Esophagus muscularis mucosa (tissue), 4 donors: ENCODE measurements at regions not wholly inside any gene's neighbourhood (a gene's known extent, or its start where the extent isn't known, plus 50 kb on each side); places are given as distances from the start of the nearest gene placed in this dataset.

ENCODE experiments used
- DNase-seq: peaks from one replicate; pipeline ENCODE4 v3.0.0-alpha.2; 2017; ENCODE audit errors: extremely low spot score
- H3K27ac ChIP-seq, 4 donors: fragments of 200-600 bp; sonication (generic); replicated peaks in 1 of 4; 1 replicate in 3 of 4; 2 replicates in 1 of 4; pipeline ENCODE4 v1.5.1; 2016 to 2019; ENCODE audit warnings: mild to moderate bottlenecking in 1 of 4
- H3K27me3 ChIP-seq, 4 donors: fragments of 200-600 bp; sonication (generic); one replicate each; pipeline versions ENCODE4 v1.5.1 to v1.6.0; 2016 to 2019
- H3K36me3 ChIP-seq, 4 donors: fragments of 200-600 bp; sonication (generic); one replicate each; pipeline ENCODE4 v1.5.1; 2016 to 2019
- H3K4me1 ChIP-seq, 4 donors: fragments of 200-600 bp; sonication (generic); one replicate each; pipeline ENCODE4 v1.5.1; 2016 to 2019
- H3K4me3 ChIP-seq, 4 donors: fragments of 200-600 bp; sonication (generic); 1 replicate in 2 of 4; 2 replicates in 2 of 4; pipeline ENCODE4 v1.5.1; 2016 to 2019; ENCODE audit warnings: mild to moderate bottlenecking in 4 of 4, moderate library complexity in 1 of 4
- H3K9me3 ChIP-seq, 4 donors: fragments of 200-600 bp; sonication (generic); 1 replicate in 3 of 4; 2 replicates in 1 of 4; pipeline ENCODE4 v1.5.1; 2016 to 2019
- EP300 ChIP-seq: sonication (generic); formaldehyde crosslinking; IDR thresholded peaks from one replicate; pipeline ENCODE4 v1.6.1; 2017; ENCODE audit warnings: antibody characterized with exemption
- POLR2A ChIP-seq: fragments of 450-650 bp; IDR thresholded peaks from one replicate; pipeline ENCODE4 v1.6.1; 2017; ENCODE audit warnings: antibody characterized with exemption, moderate library complexity, mild to moderate bottlenecking, low read depth
- POLR2AphosphoS5 ChIP-seq, 2 donors: sonication (generic); formaldehyde crosslinking; IDR thresholded peaks; one replicate each; pipeline ENCODE4 v1.6.1; 2017; ENCODE audit warnings: antibody characterized with exemption in 2 of 2
- WGBS: methylation state at CpG from one replicate; pipeline ENCODE4 v1.1.5; 2018; 5-methylcytosine and 5-hydroxymethylcytosine counted together
- intact Hi-C: fragments of 100-400 bp; cut with DNase I; formaldehyde crosslinking; loops from one replicate; pipeline ENCODE4 v1.15.1; 2023
- TF ChIP-seq, protein P1 (sequence below), 3 experiments: fragments of 200-600 bp in 2 of 3; fragments of 450-650 bp in 1 of 3; sonication (generic) in 2 of 3; IDR thresholded peaks; one replicate each; pipeline ENCODE4 v1.5.1; 2017 to 2019; ENCODE audit warnings: antibody characterized with exemption in 3 of 3, mild to moderate bottlenecking in 2 of 3, moderate library complexity in 1 of 3

DNA sequence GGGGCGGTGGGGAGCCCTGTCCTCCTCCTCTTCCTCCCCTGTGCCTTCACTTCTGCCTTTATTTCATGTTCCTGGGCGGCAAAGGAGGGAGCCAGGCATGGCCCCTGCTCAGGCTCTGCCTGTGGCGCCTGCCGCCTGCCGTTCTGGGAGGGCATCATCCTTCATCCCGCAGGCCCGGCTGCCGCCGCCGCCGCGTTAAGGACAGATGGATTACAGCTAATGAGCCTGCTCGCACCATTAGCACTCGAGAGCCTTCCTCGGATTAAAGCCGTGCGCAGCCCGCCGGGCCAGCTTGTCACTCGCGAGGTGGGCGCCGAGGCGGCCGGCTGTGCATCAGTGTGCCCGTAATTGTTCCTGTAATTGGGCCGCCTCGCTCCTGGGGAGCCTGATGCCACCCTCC lies 127.7 kb upstream of the GSE1 start:
- intact Hi-C loops, result no loop called here

DNA sequence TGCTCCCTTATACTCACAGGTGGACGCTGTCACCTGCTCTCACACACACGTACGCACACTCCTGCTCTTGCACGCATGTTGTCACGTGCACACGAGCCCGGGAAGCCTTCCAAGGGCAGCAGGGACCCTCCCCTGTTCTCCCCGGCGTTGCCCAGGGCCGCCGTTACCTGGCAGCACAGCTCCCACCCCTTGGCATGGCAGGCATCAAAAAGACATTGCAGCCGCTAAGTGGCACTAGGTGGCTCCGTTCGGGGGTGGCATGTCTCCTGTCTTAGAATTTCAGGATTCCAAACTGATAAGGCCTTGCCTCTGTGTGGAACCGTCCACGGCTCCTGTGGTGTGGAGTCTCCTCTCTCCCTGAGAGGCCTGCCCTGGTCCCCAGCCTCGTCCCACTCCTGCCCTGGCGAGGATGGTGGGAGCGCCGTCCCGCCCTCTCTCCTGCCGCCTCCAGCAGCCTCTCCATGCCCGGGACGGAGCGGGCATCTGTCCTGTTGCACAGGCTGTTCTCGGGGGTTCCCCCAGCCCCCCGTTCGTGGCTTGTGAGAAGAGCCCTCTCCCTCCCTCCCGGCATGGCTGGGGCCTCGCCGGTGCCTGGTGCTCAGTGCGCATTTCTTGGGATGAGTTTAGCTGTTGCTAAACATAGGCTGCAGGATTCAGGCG lies 126.7 kb upstream of the GSE1 start:
- no peaks in the 10 kb centered on the region for H3K27me3 ChIP-seq
- WGBS, result 90% methylated on average over 33 of the region's 33 CpGs
- no peak overlapping the region for H3K4me3 ChIP-seq
- H3K4me1 ChIP-seq, result peaks cover 5 to 8% (median 6%) of the 10 kb centered on the region in 4 donors
- no peaks in the 10 kb centered on the region for H3K36me3 ChIP-seq
- intact Hi-C loops, result no loop called here
- DNase-seq, result no peak
- TF ChIP-seq POLR2A (no peak), POLR2AphosphoS5 (IDR thresholded peaks at IDR 0.05) (no peak)
- H3K9me3 ChIP-seq, result no peaks in the 10 kb centered on the region
- no peak overlapping the region for H3K27ac ChIP-seq

More for the DNA sequence above, 127.7 kb upstream of the GSE1 start:
- TF ChIP-seq POLR2A, result no peak
- no peak for TF ChIP-seq EP300
- TF ChIP-seq POLR2AphosphoS5 (IDR thresholded peaks at IDR 0.05), result no peak
- TF ChIP-seq, protein P1, sequence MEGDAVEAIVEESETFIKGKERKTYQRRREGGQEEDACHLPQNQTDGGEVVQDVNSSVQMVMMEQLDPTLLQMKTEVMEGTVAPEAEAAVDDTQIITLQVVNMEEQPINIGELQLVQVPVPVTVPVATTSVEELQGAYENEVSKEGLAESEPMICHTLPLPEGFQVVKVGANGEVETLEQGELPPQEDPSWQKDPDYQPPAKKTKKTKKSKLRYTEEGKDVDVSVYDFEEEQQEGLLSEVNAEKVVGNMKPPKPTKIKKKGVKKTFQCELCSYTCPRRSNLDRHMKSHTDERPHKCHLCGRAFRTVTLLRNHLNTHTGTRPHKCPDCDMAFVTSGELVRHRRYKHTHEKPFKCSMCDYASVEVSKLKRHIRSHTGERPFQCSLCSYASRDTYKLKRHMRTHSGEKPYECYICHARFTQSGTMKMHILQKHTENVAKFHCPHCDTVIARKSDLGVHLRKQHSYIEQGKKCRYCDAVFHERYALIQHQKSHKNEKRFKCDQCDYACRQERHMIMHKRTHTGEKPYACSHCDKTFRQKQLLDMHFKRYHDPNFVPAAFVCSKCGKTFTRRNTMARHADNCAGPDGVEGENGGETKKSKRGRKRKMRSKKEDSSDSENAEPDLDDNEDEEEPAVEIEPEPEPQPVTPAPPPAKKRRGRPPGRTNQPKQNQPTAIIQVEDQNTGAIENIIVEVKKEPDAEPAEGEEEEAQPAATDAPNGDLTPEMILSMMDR (IDR thresholded peaks at IDR 0.05), result no peak
- no peak for DNase-seq
- no peak overlapping the region for H3K4me3 ChIP-seq
- H3K9me3 ChIP-seq, result no peaks in the 10 kb centered on the region
- H3K36me3 ChIP-seq, result no peaks in the 10 kb centered on the region
- no peak overlapping the region for H3K27ac ChIP-seq
- no peaks in the 10 kb centered on the region for H3K4me1 ChIP-seq
- WGBS, result over 99% methylated on average over 17 of the region's 28 CpGs
- H3K27me3 ChIP-seq, result no peaks in the 10 kb centered on the region

DNA sequence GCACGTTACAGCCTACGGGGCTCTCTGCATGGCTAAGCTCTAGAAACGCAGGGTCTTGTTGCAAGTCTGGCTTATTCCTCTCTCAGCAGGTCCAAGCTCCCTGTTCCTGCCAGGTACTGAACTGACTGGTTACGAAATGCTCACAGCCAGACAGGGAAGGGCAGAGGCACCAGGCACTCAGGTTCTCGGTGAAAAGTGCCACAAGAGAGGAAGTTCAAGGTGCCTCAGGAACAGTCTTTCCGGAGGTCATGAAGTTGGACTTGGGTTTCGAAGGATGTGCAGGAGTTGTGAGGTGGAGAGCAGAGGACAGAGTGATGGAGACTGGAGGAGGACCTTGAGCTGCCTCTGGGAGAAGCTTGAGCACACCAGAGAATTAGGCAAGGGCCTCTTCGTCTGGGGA lies 124.7 kb upstream of the GSE1 start:
- Histone ChIP-seq H3K4me1 (peaks cover 22 to 29% (median 23%) of the 10 kb centered on the region in 4 donors), H3K9me3 (no peaks in the 10 kb centered on the region), H3K27me3 (no peaks in the 10 kb centered on the region), H3K4me3 (no peak overlapping the region), H3K27ac (no peak overlapping the region), H3K36me3 (no peaks in the 10 kb centered on the region)
- 92% methylated on average over 8 of the region's 8 CpGs for WGBS
- no peak for TF ChIP-seq POLR2AphosphoS5 (IDR thresholded peaks at IDR 0.05)
- TF ChIP-seq POLR2A, result no peak
- TF ChIP-seq, protein P1 (IDR thresholded peaks at IDR 0.05), result no peak
- TF ChIP-seq EP300, result no peak
- intact Hi-C loops, result no loop called here
- DNase-seq, result no peak

DNA sequence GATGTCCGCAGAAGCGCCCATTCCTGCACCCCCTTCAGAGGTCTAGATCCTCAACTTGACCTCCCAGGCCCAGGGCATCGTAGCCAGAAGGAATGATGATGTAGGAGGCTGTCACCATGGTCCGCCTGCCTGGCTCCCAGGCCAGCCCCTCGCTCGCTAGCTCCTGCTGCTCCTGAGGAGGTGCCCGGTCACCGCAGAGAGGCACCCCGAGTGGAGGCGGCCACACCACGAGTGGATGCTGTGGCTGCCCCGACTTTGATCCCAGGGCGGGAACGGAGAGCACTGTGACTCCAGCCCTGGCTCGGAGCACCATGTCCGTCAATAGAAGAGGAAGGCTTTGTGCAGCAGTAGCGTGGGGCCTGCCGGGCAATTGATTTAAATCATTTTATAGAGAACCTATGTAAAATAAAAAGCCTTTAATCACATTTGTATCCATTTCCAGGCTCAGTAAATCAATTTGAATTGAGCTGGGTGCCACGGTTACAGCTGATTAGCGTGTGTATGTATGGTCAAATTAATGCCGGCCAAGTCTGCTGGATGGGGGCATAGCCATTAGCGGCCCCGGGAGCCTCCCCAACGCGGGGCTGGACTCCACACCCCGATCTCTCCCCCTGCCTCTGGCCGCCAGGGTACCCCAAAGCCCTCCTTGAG lies 122.6 kb upstream of the GSE1 start:
- intact Hi-C loops, result no loop called here
- DNase-seq, result no peak
- Histone ChIP-seq H3K27me3 (no peaks in the 10 kb centered on the region), H3K36me3 (no peaks in the 10 kb centered on the region), H3K4me1 (peaks cover 22 to 30% (median 23%) of the 10 kb centered on the region in 4 donors), H3K27ac (no peak overlapping the region), H3K9me3 (no peaks in the 10 kb centered on the region), H3K4me3 (no peak overlapping the region)
- WGBS, result 98% methylated on average over 8 of the region's 27 CpGs
- TF ChIP-seq POLR2AphosphoS5 (IDR thresholded peaks at IDR 0.05), result no peak
- no peak for TF ChIP-seq EP300
- no peak for TF ChIP-seq POLR2A
- TF ChIP-seq, protein P1 (IDR thresholded peaks at IDR 0.05), result no peak

DNA sequence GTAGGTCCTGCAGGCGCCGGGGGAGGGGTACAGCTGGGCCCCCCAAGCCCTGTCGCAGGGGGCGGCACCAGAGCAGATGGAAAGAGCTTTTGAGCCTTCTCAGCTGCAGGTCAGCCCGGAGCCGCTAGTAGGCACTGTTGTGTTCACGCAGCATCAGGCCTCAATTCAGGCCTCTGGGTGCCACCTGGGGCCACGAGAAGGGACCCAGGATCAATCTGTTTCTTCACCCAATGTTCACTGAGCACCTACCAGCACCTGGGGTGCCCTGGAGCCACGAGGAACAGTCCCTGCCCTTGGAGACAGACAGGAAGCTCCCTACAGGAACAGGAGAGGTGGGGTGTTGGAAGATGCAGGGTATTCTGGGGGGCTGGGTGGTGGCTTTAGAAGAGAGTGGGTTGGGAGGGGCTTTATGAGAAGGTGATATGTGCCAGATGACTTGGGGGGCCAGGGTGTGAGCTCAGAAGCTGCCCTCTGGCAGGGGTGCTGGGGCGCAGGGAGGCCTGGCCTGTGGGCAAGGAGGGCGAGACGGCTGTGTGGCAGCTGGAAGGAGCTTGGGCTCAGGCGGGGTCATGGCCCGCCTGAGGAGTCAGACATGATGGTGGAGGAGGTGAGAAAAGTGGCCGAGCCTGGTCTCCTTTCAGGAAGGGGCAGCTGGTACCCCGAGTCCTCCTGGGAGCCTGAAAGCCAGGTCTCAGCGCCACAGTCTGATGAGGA lies 121.9 kb upstream of the GSE1 start:
- Histone ChIP-seq H3K27ac (peak overlapping the region in 3 of 4 donors; percentile 13 to 61 (median 54)), H3K4me1 (peaks cover 22 to 30% (median 23%) of the 10 kb centered on the region in 4 donors), H3K36me3 (no peaks in the 10 kb centered on the region), H3K4me3 (no peak overlapping the region), H3K27me3 (no peaks in the 10 kb centered on the region), H3K9me3 (no peaks in the 10 kb centered on the region)
- TF ChIP-seq, protein P1 (IDR thresholded peaks at IDR 0.05), result peak in 1 of 3 experiments; percentile 38
- no peak for TF ChIP-seq EP300
- 93% methylated on average over 14 of the region's 17 CpGs for WGBS
- no peak for DNase-seq
- intact Hi-C loops, result no loop called here
